ENCODE measurements at regions not wholly inside any gene's neighbourhood (a gene's known extent, or its start where the extent isn't known, plus 50 kb on each side); places are given as distances from the start of the nearest gene placed in this dataset.

DNA sequence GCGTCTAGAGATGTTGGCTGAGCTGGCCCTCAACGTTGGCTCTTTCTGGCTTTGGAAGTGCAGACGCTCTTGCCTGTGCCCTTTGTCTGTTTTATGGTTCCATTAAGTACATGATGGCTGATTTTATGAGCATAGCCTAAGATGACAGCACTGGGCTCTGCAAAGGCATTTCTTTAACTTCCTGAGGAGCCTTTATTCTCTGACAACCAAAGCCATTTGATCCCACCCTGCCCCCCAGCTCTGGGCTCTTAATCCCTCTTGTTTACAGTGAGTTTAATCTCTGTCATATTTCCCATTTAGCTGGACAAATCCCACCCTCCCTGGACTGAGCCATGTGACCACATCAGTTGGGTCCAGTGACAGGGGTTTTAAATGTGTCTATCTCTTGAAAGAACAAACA is 195.9 kb downstream of the ACKR3 start:
- H4K20me1 ChIP-seq (replicated peaks; ENCODE audit: control insufficient read depth, insufficient read depth, low read length): no peaks in the 10 kb centered on the region
- H3K9ac ChIP-seq (ENCODE audit: insufficient read depth in 1 of 2, low read depth in 2 of 2, low read length in 2 of 2): no peak overlapping the region
- in situ Hi-C loops (cut with MboI) (no loop called here), intact Hi-C loops (cut with micrococcal nuclease) (no loop called here)
- no peak overlapping the region for H2AFZ ChIP-seq (ENCODE audit: low read depth, low read length)
- ATAC-seq: no peak
- no peaks in the 10 kb centered on the region for H3K79me2 ChIP-seq (ENCODE audit: control insufficient read depth, insufficient read depth, low read length)
- BruUV-seq (replicated peaks): no TSS peak
- H3K9me3 ChIP-seq (replicated peaks; ENCODE audit: control insufficient read depth, insufficient read depth, low read depth, low read length): no peaks in the 10 kb centered on the region
- no peak for DNase-seq (ENCODE audit: extremely low read depth in 1 of 4, low spot score in 3 of 4)
- TF ChIP-seq NCOA4 (IDR thresholded peaks at IDR 0.05; ENCODE audit: partially characterized antibody) (no peak), PCBP1 (IDR thresholded peaks at IDR 0.05; ENCODE audit: low read depth, low read length, poor library complexity, severe bottlenecking) (no peak), CEBPG (CRISPR knock-in tag; IDR thresholded peaks at IDR 0.05) (no peak), CEBPG (tag; conservative IDR thresholded peaks at IDR 0.05 in 1 of 2, IDR thresholded peaks at IDR 0.05 in 1 of 2) (no peak), CBFA2T2 (conservative IDR thresholded peaks at IDR 0.05) (no peak)
- TF ChIP-seq, protein P1, sequence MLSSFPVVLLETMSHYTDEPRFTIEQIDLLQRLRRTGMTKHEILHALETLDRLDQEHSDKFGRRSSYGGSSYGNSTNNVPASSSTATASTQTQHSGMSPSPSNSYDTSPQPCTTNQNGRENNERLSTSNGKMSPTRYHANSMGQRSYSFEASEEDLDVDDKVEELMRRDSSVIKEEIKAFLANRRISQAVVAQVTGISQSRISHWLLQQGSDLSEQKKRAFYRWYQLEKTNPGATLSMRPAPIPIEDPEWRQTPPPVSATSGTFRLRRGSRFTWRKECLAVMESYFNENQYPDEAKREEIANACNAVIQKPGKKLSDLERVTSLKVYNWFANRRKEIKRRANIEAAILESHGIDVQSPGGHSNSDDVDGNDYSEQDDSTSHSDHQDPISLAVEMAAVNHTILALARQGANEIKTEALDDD (IDR thresholded peaks at IDR 0.05): no peak
- TF ChIP-seq, protein P2, sequence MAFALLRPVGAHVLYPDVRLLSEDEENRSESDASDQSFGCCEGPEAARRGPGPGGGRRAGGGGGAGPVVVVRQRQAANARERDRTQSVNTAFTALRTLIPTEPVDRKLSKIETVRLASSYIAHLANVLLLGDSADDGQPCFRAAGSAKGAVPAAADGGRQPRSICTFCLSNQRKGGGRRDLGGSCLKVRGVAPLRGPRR (CRISPR knock-in tag; IDR thresholded peaks at IDR 0.05): no peak
- TF ChIP-seq, protein P3, sequence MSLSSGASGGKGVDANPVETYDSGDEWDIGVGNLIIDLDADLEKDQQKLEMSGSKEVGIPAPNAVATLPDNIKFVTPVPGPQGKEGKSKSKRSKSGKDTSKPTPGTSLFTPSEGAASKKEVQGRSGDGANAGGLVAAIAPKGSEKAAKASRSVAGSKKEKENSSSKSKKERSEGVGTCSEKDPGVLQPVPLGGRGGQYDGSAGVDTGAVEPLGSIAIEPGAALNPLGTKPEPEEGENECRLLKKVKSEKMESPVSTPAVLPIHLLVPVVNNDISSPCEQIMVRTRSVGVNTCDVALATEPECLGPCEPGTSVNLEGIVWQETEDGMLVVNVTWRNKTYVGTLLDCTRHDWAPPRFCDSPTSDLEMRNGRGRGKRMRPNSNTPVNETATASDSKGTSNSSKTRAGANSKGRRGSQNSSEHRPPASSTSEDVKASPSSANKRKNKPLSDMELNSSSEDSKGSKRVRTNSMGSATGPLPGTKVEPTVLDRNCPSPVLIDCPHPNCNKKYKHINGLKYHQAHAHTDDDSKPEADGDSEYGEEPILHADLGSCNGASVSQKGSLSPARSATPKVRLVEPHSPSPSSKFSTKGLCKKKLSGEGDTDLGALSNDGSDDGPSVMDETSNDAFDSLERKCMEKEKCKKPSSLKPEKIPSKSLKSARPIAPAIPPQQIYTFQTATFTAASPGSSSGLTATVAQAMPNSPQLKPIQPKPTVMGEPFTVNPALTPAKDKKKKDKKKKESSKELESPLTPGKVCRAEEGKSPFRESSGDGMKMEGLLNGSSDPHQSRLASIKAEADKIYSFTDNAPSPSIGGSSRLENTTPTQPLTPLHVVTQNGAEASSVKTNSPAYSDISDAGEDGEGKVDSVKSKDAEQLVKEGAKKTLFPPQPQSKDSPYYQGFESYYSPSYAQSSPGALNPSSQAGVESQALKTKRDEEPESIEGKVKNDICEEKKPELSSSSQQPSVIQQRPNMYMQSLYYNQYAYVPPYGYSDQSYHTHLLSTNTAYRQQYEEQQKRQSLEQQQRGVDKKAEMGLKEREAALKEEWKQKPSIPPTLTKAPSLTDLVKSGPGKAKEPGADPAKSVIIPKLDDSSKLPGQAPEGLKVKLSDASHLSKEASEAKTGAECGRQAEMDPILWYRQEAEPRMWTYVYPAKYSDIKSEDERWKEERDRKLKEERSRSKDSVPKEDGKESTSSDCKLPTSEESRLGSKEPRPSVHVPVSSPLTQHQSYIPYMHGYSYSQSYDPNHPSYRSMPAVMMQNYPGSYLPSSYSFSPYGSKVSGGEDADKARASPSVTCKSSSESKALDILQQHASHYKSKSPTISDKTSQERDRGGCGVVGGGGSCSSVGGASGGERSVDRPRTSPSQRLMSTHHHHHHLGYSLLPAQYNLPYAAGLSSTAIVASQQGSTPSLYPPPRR (CRISPR knock-in tag; IDR thresholded peaks at IDR 0.05; ENCODE audit: borderline replicate concordance): no peak
- no peak overlapping the region for H3K4me3 ChIP-seq
- 0% methylated on average over 3 of the region's 3 CpGs for WGBS (ENCODE audit: insufficient coverage, low coverage, missing lambda C conversion rate)
- H3K4me1 ChIP-seq (replicated peaks in 1 of 2; ENCODE audit: control insufficient read depth in 2 of 2, insufficient read depth in 2 of 2, low read length in 2 of 2): no peaks in the 10 kb centered on the region
- H3K27ac ChIP-seq (ENCODE audit: extremely low read depth, low read depth, low read length): no peak overlapping the region
- H3K36me3 ChIP-seq (ENCODE audit: control insufficient read depth, insufficient read depth, low read length): no peaks in the 10 kb centered on the region
- ChIA-PET POLR2A (no interaction called here), CTCF (ENCODE audit: low intra/inter-chr PET ratio) (no interaction called here)
- no peak for FAIRE-seq
- H3K4me2 ChIP-seq (ENCODE audit: insufficient read depth, low read length): no peak overlapping the region
- no peaks in the 10 kb centered on the region for H3K27me3 ChIP-seq (ENCODE audit: control insufficient read depth in 2 of 2, insufficient read depth in 2 of 2, low read length in 2 of 2)
- H3K9me1 ChIP-seq (ENCODE audit: control insufficient read depth, insufficient read depth, low read length): no peaks in the 10 kb centered on the region

All from K562 (cell line).